Midbrain (tissue), 1 donor: ENCODE measurements at regions not wholly inside any gene's neighbourhood (a gene's known extent, or its start where the extent isn't known, plus 50 kb on each side); places are given as distances from the start of the nearest gene placed in this dataset.
"Not testable (repeated sequence)": the region's sequence is repeated elsewhere in the genome, so short reads cannot be mapped to it uniquely, and the experiment has no call there.

Experiments
- DNase-seq: peaks from one replicate; lab custom pipeline; 2025; lab: John Stamatoyannopoulos, UW

DNA sequence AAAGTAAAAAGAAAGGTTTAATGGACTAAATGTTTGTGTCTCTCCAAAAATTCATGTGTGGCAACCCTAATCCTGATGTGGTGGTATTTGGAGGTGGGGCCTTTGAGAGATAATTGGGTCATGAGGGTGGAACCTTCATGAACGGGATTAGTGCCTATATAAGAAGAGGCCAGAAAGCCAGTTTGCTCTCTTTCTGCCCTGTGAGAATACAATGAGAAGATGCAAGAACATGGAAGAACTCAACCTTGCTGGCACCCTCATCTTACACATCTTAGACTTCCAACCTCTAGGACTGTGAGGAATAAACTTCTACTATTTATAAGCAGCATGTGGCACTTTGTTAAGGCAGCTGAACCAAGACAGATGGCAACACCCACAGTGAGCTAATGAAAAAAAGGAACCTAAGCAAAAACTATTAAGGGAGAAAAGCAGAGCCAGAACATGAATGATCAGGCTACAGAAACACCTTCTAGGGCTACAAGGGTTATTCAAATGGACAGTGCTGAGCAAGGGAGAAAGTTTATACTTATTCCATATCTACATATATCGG lies 159.5 kb downstream of the PLK2 start:
- no peak for DNase-seq

DNA sequence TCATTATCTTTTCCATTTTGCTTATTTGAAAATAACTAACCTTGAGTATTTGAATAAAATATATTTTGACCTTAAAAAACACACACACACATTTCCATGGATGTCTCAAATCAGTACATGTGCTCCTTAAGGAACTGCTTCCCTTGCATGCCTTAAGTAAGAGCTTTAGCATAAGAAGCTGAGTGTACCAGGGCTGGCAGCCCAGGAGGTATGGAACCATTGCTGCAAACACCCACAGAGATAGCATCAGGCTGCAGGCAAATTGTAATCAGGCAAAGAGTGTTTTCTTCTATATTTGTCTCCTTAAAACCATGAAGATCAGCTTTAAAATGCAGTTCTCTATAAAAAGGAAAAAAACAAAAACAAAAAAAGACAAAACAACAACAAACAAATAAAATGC lies 160.6 kb downstream of the PLK2 start:
- no peak for DNase-seq

DNA sequence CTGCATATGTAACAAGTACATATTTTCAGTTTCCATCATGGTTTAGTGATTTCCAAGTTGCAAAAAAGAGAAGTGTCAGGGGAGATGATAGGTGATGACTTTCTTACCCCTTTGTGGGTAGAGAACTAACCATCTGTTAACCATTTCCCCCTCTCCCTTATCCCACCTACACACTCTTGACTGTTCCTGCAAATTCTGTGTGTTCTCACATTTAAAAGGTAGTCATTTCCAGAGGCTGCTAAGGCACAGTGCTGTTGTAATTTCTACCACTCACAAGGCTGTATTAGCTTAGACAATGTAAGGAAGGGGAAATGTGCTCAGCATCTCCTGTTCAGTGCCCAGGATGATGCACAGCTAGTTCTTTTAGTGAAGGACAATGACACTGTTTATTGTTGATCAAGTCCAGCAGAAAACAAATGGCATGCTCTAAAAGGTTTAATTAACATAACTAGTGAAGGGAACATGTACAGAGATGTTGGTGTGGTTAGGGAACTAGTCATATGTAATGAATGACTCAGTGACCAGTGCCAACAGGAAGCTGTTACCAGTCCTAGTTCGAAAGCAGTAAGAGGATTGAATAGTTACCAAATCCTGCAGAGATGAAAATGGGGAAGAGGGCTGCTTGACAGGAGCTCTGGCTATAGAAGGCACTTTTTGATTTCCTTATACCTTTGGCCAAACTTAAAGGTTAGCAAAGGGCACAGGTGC lies 165.1 kb downstream of the PLK2 start:
- no peak for DNase-seq

DNA sequence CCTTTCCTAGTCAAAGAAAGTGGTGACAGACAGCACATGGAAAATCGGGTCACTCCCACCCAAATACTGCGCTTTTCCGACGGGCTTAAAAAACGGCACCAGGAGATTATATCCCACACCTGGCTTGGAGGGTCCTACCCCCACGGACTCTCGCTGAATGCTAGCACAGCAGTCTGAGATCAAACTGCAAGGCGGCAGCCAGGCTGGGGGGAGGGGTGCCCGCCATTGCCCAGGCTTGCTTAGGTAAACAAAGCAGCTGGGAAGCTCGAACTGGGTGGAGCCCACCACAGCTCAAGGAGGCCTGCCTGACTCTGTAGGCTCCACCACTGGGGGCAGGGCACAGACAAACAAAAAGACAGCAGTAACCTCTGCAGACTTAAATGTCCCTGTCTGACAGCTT lies 171.6 kb downstream of the PLK2 start:
- DNase-seq = not testable (repeated sequence)

DNA sequence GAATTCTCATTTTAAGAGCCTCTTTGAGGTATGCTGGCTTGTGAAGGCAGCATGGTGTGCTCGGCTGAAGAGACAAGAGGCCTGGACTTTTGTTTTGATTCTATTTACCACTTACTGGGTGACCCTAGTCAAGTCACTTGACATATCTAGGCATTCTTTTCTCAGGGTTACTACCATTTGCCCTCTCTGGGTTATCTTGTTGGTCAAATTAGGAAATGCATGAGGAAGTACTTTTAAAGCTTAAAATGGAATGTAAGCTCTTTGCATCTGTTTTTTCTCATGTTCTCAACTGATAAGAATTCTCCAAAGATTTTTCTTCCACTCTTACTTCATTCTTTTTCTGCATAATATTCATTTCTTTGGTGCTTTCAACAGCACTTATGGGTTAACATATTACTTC lies 173.1 kb downstream of the PLK2 start:
- DNase-seq = no peak

DNA sequence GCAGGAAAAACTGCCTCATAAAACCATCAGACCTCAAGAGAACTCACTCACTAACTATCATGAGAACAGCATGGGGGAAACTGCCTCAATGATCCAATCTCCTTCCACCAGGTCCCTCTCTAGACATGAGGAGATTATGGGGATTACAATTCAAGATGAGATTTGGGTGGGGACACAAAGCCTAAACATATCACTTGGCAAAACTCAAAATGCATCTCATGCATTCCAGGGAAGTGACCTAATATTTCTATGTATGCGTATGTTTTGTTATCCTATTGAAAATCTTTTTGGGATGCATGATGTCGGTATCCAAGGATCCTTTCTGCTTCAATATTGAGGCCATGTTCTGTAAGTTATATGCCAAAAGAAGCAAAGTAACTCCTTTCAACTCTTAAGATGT lies 174.0 kb downstream of the PLK2 start:
- no peak for DNase-seq

DNA sequence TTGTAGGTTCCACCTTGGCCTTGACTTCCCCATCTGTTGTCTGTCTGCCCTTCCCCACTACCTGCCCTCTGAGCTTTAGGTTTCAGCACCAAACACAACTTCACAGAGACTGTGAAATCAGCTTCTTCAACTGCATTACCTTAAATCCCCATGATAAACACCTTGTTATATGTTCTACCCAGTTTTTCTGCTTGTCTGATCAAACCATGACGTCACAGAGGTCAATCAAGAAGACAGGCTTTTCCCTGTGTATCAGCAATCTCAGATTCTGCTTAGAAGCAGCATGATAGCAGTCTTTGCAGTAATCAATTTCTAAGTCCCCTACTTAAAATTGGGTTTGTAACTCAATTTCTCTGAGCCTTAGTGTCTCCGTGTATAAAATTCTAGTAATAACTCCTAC lies 175.0 kb downstream of the PLK2 start:
- no peak for DNase-seq

DNA sequence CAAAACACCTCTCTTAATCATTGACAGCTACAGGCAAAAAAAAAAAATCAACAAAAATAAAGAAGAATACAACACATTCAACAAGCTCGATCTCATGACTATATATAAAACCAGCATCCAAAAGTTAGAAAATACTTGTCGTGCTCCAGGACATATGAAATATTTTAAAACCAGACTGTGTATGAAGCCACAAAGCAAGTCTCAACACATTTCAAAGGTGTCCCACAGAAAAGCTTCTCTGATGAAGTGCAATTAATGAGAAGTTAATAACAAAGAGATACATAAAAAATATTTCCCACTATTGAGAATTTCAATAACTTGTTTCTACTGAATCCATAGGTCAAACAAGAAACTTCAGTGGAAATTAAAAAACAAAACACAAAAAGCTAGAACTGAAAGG lies 178.7 kb downstream of the PLK2 start:
- no peak for DNase-seq

DNA sequence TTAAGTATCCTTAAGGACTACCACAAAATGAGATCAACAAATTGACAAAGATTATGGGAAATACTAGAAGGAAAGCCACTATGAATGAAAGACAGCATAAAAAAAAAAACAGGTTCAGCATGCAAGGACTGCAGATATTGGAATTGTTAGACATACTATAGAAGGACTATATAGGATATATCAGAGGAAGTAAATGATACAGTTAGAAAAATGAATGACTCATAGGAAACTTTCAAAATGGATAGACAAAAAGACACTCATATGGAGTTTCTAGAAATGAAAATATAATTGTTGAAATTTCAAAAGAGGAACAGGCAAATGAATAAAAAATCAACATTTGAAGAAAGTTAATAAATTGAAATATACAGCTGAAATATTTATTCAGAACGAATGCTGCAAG lies 180.6 kb downstream of the PLK2 start:
- DNase-seq = no peak

DNA sequence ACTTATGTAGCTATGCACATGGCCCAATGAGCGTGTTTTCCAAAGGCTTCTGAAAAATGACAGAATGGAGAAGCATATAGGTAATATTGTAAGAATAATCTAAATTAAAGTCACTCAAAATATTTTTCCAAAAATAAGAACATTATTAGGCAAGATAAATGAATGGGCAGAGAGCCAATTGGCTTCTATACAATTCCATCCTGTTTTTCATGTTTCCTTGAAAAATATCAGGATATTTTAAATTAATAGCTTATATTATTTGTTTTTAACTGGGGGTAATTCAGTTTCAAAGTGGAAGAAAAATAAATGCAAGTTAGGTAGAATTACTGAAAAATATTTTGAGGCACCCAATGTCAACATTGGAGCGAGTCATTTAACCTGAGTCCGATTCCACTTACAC lies 183.5 kb downstream of the PLK2 start:
- DNase-seq = no peak

DNA sequence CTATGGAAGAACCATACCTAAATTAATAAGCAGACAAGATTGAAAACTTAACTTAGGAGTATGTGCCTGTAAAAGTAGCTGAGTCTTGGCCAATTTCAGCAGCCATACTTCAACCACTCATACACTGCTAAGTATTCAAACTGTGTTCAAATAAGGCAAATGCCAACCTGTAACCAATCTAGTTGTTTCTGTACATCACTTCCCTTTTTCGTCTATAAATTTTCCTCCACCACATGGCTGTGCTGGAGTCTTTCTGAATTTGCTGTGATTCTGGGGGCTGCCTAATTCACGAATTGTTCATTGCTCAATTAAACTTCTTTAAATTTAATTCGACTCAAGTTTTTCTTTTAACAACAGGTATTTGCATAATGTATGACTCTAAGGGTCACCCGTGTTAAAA lies 184.4 kb downstream of the PLK2 start:
- DNase-seq = no peak

DNA sequence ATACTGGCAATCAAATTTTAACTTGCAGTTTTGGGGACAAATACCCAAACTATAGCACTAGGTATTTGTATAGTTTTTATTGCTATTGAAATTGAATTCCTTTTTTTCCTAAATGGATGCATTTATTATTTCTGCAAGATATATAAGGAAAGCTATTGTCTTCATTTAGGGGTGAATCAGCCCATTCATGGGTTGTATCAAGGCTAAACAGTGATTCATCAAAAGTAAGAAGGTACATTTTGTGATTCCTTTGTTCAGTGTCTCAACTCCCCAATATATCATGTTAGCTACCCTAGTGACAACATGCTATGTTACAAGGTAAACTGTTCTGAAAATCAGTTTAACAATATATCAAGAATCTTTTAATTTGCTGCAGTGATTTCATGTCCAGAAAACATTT lies 185.7 kb downstream of the PLK2 start:
- no peak for DNase-seq

DNA sequence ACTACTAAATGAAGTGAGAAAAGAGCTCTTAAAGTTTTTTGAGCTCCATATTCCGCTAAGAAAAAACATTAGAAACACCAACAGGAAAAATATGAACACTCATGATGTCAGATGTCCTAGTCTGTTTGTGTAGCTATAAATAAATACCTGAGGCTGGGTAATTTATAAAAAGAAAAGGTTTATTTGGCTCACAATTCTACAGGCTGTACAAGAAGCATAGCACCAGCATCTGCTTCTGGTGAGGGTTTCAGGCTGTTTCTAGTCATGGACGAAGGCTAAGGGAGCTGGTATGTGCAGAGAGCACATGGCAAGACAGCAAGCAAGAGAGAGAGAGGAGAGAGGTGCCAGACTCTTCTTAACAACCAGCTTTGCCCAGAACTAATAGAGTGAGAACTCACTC lies 186.2 kb downstream of the PLK2 start:
- no peak for DNase-seq

DNA sequence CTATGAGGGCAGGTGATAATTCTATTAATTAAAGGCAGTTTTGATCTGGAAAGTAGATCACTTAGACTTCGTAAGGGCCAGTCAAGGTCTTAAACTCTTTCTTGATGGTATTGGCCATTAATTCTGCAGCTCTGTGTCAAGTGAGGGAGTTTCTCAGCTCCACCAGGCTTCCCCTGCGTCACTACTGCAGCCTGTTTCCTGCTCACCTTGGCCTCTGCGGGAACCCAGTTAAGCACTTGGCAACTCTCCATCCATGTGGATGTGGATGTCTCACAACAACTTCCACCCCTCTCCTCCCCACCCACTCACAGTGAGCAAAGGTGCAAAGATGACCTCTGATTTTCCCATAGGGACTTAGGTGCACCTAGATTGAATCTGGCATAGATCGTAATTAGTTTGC lies 191.6 kb downstream of the PLK2 start:
- DNase-seq = no peak

DNA sequence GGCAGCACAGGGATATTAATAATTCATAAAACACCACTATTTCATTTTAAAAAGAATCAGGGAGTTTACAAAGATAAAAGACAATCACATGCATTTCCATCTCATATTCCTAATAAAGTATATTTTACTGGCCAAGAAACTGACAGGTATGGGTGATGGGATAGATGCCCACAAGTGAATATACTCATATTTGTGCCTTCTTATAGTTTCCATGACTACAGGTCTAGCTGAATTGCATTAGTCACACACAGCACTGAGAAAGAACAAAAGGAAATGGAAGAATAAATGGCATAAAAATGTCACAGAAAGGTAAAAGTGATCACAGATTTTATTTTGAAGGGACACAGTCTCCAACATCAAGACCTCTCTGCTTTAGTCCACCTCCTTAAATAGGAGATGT lies 193.5 kb downstream of the PLK2 start:
- no peak for DNase-seq

DNA sequence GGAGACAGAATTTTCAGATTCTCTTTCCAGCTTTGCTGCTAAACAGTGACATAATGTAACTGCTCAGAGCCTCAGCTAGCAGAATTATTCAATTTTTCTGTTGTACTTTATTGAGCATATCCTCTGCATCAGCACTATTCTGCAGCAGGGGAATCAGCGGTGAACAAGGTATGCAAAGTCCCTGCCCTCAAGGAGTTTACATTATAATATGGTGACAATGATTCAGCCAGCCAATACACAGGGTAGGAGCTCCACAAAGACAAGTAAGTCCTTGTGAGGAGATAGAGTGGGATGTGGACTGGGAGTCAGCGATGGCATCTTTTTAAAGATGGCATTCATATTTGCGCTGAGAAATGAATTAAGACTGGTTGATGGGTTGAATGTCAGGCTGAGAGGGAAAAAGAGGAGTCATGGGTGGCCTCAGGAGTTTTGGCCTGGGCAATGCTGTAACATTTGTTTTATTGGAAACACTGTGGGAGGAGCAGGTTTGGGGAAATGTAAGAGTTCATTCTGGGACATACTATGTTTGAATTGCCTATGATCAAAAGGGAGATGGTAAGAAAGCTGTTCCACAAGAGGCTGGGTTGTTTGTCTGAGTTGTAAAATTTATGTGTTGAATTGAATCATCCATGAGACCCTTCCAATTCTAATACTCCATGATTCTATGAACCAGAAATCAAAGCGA lies 194.5 kb downstream of the PLK2 start:
- no peak for DNase-seq

DNA sequence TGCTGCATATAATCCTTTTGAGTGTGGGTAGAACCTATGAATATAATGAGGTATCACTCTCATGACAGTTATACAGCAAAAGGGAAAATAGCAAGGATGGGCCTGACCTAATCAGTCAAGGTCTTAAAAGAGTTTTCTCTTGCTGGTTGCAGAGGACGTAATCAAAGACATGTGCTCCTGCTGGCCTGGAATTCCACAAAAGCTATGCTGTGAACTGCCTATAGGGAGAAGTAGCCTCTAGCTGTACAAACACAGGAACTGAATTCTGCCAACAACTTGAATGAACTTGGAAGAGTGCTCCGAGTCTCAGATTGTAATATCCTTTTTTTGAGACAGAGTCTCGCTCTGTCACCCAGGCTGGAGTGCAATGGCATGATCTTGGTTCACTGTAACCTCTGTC lies 195.6 kb downstream of the PLK2 start:
- DNase-seq = no peak

DNA sequence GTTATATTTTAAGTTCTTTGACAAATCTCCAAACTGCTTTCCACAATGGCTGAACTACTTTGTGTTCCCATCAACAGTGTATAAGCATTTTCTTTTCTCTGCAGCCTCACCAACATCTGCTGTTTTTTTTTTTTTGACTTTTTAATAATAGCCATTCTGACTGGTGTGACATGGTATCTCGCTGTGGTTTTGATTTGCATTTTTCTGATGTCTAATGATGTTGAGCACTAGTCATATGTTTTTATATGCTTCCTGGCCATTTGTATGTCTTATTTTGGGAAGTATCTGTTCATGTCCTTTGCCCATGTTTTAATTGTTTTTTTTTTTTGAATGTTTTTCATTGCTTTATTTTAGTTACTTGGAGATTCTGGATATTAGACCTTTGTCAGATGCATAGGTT lies 196.6 kb downstream of the PLK2 start:
- no peak for DNase-seq

DNA sequence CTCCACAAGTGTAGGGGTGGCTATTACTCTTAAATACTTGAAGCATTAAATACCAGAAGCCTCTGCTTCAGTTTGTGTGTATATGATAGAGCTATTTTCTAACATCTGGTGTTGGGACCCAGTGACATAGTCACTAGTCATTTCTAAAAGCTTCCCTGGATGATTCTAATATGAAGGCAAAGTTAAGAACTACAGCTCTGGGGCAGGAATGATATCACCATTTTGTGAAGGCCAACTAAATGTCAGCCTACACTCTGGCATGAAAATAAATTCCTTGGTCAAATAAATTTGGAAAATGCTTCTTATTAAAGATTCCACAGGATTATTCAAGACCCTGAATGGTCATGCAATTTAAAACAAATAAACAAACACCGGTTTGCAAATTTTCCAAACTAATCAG lies 197.7 kb downstream of the PLK2 start:
- DNase-seq = no peak

DNA sequence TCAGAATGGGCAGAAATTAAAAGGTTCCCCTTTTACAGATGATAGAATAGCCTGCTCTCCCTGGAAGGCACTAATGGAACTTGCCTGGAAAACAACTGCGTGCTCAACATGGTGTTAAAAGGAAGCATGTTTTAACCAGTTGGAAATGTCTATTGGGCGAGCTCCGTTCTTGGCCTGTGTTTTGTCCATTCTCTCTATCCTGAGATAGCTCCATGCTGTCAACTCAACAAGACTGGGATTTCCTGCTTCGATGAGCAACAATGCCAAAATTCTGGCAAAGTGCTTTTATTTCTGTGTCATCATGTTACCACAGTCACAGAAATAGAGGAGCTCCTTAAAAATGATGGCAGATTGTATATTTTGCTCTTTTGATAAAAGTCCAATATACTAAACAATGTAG lies 198.3 kb downstream of the PLK2 start:
- no peak for DNase-seq

DNA sequence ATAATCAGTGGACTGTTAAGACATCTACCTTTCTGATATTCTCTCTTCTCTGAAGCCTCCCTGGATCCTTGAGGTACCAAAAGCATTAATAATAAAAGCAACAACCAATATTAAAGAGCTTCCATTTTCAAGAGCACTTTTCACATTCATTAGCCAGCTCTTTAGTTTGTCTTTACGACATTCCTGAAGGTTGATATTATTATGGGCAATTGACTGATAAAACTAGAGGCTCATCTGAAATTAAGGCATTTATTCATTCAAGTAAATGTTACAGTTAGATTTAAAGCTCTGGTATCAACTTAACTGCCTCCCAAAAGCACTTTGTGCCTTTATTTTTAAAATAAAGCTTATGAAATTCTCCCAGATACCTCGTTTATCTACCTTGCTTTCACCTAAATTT lies 199.6 kb downstream of the PLK2 start:
- DNase-seq = no peak

DNA sequence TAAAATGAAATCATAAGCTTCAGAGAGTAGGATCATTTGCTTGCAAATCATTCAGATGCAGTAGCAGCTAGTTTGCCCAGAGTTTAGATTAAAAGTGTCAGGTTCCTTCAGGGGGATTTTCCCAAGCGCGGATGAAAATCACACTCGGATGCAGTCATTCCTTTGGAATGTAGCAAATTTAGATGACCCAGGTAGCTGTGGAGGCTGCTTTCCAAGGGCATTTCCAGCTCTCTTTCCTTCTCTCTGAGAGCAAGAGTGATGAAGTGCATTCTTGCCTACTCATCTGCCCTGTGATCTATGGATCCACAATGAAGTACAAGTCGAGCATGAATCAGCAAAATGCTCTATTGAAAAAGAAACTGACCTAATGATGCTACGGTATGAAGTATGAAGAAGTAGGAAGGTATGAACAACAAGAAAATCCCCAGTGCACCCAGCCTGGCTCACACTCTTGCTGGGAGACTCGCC lies 200.2 kb downstream of the PLK2 start:
- DNase-seq = no peak

DNA sequence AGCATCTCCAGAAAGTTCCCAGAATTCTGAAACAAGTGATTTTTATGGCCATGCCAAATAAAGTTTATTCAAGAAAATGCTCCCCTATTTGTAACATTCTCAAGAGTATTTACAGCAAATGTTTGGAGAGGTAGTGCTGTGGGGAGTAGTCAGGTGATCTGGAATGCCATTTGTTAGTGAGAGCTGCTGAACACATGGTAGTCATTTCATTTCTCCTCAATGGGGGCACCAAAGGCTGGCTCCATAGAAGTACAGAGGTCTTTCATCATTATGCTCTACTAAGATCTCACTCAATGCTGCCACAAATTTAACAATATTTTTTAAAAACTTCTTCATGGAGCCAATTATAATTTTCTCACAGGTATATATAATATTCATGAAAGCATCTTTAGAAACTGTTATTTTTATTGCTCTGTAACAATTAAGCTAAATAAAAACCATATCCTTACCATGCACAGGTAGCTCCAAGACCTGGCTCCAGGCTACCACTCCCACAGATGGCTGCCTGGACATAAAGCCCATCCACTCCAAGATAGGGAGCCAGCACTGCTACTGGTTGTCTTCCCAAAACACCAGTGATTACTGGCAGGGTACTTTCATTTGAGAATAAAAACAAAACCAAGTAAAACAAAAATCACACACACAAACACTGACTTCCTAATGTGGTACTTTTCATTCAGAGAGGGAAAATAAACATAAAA lies 200.8 kb downstream of the PLK2 start:
- no peak for DNase-seq
